ENCODE measurements at regions not wholly inside any gene's neighbourhood (a gene's known extent, or its start where the extent isn't known, plus 50 kb on each side); places are given as distances from the start of the nearest gene placed in this dataset.

- no peaks in the 10 kb centered on the region for H3K4me1 ChIP-seq
- H3K27ac ChIP-seq: no peak overlapping the region
- no peaks in the 10 kb centered on the region for H3K9me3 ChIP-seq
- H3K36me3 ChIP-seq: no peaks in the 10 kb centered on the region
- TF ChIP-seq CTCF (IDR thresholded peaks at IDR 0.05) (no peak), POLR2A (IDR thresholded peaks at IDR 0.05) (no peak)
- WGBS, 2 donors: 80% methylated on average over 1 of the region's 1 CpG
- intact Hi-C loops (cut with DNase I): no loop called here
- DNase-seq: no peak
- no peak overlapping the region for H3K4me3 ChIP-seq (replicated peaks in 1 of 3)
- H3K27me3 ChIP-seq: no peaks in the 10 kb centered on the region
These were observed 238.5 kb downstream of the RBM19 start for GRCh38 chr12:113727651-113728061.

GRCh38 chr12:113726254-113726819 is 239.8 kb downstream of the RBM19 start:
- Histone ChIP-seq H3K9me3 (no peaks in the 10 kb centered on the region), H3K4me3 (replicated peaks in 1 of 3) (no peak overlapping the region), H3K27ac (no peak overlapping the region), H3K4me1 (no peaks in the 10 kb centered on the region), H3K36me3 (no peaks in the 10 kb centered on the region), H3K27me3 (no peaks in the 10 kb centered on the region)
- no peak for DNase-seq
- intact Hi-C loops (cut with DNase I): no loop called here
- TF ChIP-seq CTCF (IDR thresholded peaks at IDR 0.05): no peak
- TF ChIP-seq POLR2A (IDR thresholded peaks at IDR 0.05): no peak
- WGBS, 2 donors: 78 to 91% methylated on average over 4 to 6 of the region's 6 CpGs

- WGBS, 2 donors: 80 to 100% methylated on average over 1 to 2 of the region's 2 CpGs
- Histone ChIP-seq H3K4me1 (no peaks in the 10 kb centered on the region), H3K36me3 (no peaks in the 10 kb centered on the region), H3K27me3 (no peaks in the 10 kb centered on the region), H3K4me3 (replicated peaks in 1 of 3) (no peak overlapping the region), H3K27ac (no peak overlapping the region), H3K9me3 (no peaks in the 10 kb centered on the region)
- TF ChIP-seq CTCF (IDR thresholded peaks at IDR 0.05): no peak
- no peak for TF ChIP-seq POLR2A (IDR thresholded peaks at IDR 0.05)
- intact Hi-C loops (cut with DNase I): no loop called here
- no peak for DNase-seq
These were observed 240.6 kb downstream of the RBM19 start for GRCh38 chr12:113725557-113725876.

- H3K27me3 ChIP-seq: no peaks in the 10 kb centered on the region
- TF ChIP-seq POLR2A (IDR thresholded peaks at IDR 0.05): no peak
- no peak for TF ChIP-seq CTCF (IDR thresholded peaks at IDR 0.05)
- no peaks in the 10 kb centered on the region for H3K9me3 ChIP-seq
- H3K36me3 ChIP-seq: no peaks in the 10 kb centered on the region
- H3K4me1 ChIP-seq: no peaks in the 10 kb centered on the region
- intact Hi-C loops (cut with DNase I): no loop called here
- no peak overlapping the region for H3K27ac ChIP-seq
- no peak overlapping the region for H3K4me3 ChIP-seq (replicated peaks in 1 of 3)
- WGBS, 2 donors: 82 to 85% methylated on average over 32 to 34 of the region's 34 CpGs
- DNase-seq: no peak
These were observed 241.2 kb downstream of the RBM19 start for GRCh38 chr12:113724794-113725556.

- no peak for DNase-seq
- Histone ChIP-seq H3K27ac (no peak overlapping the region), H3K27me3 (no peaks in the 10 kb centered on the region), H3K4me1 (no peaks in the 10 kb centered on the region), H3K36me3 (no peaks in the 10 kb centered on the region), H3K4me3 (replicated peaks in 1 of 3) (no peak overlapping the region), H3K9me3 (no peaks in the 10 kb centered on the region)
- no peak for TF ChIP-seq CTCF (IDR thresholded peaks at IDR 0.05)
- TF ChIP-seq POLR2A (IDR thresholded peaks at IDR 0.05): no peak
- WGBS, 2 donors: 83 to 90% methylated on average over 4 of the region's 4 CpGs
- intact Hi-C loops (cut with DNase I): no loop called here
These were observed 242.5 kb downstream of the RBM19 start for GRCh38 chr12:113723631-113724030.
